NCI-H1417 (cell line): ENCODE measurements at regions not wholly inside any gene's neighbourhood (a gene's known extent, or its start where the extent isn't known, plus 50 kb on each side); places are given as distances from the start of the nearest gene placed in this dataset.
A peak's percentile ranks its signal among the peaks of the same experiment; 100 is the strongest.
"Not testable (repeated sequence)": the region's sequence is repeated elsewhere in the genome, so short reads cannot be mapped to it uniquely, and the experiment has no call there.

Experiments
- DNase-seq, 3 experiments: peaks; one replicate each; lab custom pipeline; 2025; lab: John Stamatoyannopoulos, UW

DNA sequence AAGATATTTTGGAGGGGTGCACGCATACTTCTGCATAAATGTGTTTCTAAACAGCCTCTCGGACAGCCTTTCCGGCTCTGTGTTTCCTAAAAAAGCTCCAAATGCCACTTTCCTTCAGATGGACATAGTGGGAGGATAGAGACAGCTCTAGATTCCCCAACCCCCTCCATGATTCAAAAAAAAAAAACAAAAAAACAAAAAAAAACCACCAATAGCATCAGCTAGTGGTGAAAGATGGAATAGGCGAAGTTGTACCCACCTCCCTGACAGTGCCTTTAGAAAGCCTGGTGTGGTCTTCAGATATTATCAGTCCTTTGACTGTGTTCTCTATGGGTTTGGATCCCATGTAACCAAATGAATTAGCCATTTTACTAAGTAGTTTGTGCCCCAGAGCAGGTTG lies 94.1 kb downstream of the PHETA1 start:
- peak in 1 of 3 experiments; percentile 15 for DNase-seq

DNA sequence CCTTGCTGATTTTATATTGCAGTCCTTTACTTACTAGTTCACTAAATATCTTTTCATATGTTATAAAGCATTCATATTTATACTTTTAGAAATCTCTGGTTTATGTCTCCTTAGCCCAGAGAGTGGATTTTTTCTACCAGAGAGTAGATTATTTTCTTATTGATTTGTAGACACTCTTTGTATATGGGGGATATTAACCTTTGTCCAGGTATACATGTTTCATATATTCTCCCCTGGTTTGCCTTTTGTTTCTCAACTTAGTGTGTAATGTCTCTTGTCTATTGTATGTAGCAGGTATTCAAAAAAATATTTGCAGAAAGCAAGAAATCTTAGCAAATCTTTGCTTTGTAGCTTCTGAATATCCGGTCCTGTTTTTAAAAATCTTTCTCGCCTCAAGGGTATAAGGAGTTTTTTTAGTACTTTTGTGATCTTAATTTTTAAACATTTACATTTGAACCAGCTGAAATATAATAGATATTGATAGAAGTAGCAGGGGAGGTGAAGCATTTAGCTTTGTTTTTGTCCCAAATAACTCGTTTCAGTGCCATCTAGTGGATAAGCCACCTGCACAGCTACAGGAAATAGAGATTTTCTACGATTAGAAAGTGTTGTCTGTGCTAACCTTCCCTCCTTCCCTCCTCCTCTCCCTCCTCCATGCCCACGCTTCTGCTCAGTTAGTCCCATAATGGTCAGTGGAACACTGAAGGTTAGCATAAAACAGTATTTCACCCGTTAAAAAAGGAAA lies 97.0 kb downstream of the PHETA1 start:
- DNase-seq = peak in 1 of 3 experiments; percentile 27

DNA sequence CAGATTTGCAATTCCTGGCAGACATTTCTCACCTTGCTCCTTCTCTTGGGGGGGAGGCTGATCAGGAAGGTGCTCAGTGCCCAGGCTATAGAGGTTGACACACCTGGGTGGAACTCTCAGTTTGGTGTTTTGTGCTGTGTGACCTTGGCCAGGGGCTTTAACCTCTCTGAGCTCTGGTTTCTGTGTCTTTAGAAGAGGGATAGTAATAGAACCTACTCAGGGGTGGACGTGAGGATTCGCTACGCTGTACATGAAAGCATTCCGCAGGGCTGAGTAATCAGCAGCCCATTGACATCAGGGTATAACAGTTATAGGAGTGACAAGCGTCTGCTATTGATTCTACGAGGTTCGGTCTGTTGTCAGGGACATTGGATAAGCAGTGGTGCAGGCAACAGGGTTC lies 98.1 kb downstream of the PHETA1 start:
- peak in 1 of 3 experiments; percentile 58 for DNase-seq

DNA sequence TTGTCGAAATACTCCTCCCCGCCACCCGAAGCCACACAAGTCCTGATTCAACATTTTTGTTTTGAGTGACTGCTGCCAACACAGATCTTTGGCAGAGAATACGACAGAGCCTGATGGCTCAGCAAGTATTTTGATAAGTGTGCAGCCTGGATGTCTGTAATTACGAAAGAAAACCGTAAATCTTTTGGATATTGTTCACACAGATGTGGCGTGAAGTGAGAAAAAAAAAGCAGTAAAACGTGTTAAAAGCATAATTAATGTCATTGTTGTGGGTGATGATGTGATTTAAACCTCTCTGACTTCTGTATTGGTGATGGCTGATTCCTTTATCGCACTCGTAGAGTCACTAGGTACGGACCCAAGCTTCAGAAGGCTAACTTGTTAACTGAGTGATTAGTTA lies 98.7 kb downstream of the PHETA1 start:
- DNase-seq = peak in 2 of 3 experiments; percentile 46 to 89

GRCh38 chr12:111269718-111270117 lies 99.2 kb downstream of the PHETA1 start:
- DNase-seq = peak in 2 of 3 experiments; percentile 25 to 62

GRCh38 chr12:111268738-111269572 lies 99.9 kb downstream of the PHETA1 start:
- peak in 1 of 3 experiments; percentile 27 for DNase-seq

DNA sequence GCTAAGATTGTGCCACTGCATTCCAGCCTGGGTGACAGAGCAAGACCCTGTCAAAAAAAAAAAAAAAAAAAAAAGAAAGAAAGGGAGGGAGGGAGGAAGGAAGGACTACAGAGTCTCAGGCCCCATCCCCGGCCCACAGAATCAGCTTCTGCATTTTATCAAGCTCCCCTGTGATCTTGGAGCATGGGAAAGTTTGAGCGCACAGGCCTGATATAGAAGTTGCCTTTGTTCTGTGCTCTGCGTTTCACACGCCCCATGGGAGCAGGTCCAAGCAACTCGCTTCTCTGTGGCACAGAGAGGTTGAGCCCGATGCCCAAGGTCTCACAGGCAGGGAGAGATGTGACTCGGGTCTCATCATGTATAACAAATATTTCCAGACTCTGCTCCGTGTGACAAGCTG lies 101.8 kb downstream of the PHETA1 start:
- no peak for DNase-seq

DNA sequence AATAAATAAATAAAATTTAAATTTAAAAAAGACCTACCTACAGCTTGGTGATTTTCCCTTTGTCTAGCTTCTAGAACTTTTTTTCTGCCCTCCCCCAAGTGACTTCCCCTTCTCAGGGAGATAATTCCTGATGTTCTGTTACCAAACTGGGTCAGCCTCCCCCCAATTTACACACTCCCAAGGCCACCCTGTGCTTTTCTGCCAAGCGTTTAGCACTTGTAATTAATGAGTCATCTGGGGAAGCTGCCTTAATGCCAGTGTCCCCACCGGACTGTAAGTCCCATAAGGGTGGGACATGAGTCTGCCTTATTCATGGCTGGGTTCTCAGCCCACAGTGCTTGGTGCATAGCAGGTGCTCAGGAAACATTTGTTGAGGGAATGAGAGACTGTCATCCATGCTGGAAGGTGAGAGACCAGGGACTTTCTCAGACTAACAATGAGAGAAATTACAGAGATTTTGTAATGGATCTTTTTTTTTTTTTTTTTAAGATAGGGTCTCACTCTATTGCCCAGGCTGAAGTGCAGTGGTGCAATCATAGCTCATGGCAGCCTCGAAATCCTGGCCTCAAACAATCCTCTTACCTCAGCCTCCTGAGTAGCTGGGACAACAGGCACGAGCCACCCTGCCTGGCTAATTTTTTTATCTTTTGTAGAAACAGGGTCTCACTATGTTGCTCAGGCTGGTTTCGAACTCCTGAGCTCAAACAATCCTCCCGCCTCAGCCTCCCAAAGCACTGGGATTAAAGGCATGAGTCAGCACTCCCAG lies 106.8 kb downstream of the PHETA1 start:
- DNase-seq = peak in 1 of 3 experiments; percentile 31

DNA sequence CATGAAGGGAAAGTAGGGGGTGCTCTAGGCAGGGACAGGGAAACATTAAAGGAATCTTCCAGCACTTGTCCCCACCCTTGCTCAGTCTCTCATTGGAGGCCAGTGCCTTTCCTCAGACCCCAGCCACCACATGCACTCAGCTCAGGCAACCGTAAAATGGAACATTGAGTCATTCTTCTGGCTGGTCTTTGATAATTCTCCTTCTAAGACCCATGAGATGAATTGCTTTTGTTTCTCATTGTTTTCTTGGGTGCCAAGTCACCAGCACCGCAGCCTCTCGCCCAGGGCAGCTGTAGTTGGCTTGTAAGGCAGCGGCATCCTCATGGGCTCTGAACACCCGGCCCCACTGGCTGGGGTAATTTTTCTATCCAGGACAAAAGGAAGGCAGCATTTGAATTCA lies 108.2 kb downstream of the PHETA1 start:
- no peak for DNase-seq

GRCh38 chr12:111259231-111259630 lies 109.7 kb downstream of the PHETA1 start:
- DNase-seq = no peak

GRCh38 chr12:111258081-111258480 lies 110.8 kb downstream of the PHETA1 start:
- DNase-seq = not testable (repeated sequence)

- DNase-seq = no peak
Measured at GRCh38 chr12:111257435-111257902, 111.4 kb downstream of the PHETA1 start.

DNA sequence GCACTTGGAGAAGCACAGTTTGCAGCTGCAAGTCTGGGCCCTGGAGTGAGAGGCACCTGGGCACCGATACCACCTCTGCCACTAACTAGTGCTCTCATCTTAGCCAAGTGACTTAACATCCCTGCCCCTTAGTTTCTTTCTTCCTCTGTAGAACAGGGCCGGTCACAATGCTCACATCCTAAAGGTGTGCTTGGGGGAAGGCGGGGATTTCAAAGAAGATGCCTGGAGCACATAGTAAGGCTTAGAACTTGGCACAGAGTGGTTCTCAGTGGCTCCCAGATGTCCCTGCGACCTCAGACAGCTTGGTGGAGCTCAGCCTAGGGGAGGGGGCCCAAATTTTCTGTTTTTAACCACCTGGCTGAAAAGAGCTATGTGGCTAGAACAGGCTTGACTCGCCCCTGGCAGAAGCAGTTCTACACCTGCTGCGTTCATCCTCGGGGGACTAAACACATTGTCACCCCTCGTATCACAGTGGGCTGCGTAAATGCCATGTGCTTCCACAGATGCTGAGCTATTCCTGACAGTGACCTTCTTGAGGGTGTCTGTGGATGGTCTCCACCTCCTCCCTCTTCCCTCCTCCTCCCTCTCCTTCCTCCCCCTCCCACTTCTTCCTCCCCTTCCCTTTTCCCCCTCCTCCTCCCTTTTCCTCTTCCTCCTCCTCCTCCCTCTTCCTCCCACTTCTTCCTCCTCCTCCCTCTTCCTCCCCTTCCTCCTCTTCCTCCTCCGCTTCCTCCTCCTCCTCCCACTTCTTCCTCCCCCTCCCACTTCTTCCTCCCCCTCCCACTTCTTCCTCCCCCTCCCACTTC lies 112.1 kb downstream of the PHETA1 start:
- peak in 1 of 3 experiments; percentile 31 for DNase-seq

- no peak for DNase-seq
Measured at GRCh38 chr12:111255261-111255660, 113.6 kb downstream of the PHETA1 start.

GRCh38 chr12:111254106-111254505 lies 114.8 kb downstream of the PHETA1 start:
- no peak for DNase-seq

DNA sequence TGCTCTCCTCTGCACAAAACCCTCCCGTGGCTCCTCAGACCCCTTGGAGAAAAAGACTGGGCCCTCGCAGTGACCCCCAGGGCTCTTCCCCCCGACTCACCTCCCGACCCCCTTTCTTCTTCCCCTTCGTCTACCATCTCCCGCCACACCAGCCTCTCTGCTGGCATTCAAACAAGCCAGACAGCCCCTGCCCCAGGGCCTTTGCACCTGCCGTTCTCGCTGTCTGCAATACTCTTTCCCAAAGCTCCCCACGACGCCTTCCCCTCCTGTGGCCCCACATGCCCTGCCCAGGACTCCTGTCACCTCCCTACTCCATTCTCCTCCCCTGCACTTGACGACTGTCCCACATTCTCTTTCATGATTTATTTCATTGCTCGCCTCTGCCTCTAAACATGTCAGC lies 115.7 kb downstream of the PHETA1 start:
- DNase-seq = no peak

GRCh38 chr12:111251787-111252186 lies 117.1 kb downstream of the PHETA1 start:
- DNase-seq = no peak

- DNase-seq = no peak
Measured at GRCh38 chr12:111251058-111251730, 117.7 kb downstream of the PHETA1 start.

DNA sequence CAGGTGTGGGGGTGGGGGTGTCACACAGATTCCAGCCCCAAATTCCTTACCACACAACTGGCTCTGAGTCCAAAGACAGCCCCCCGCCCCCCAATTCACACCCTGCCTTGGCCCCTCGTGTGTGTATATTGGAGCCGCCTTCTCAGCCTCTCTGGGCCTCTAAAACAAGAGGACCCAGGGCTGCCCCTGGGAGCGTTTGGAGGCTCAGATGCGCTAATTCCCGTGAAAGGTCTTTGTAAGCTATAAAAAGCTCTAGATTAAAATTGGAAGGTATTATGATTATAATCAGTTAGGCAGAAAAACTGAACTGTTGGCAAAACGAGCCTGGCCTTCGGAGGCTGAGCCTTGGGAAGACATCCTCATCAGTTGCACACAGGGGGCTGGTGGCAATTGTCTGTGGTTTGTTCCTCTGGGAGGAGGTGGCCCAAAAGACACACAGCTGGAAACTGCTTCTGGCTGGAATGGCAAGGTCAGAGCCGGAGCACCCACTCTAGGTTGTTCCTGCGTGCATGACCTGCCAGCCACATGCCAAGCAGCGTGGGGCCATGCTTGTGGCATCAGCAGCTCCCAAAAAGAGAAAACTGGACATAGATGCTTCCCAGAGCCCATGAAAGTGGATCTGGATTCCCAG lies 118.5 kb downstream of the PHETA1 start:
- no peak for DNase-seq

DNA sequence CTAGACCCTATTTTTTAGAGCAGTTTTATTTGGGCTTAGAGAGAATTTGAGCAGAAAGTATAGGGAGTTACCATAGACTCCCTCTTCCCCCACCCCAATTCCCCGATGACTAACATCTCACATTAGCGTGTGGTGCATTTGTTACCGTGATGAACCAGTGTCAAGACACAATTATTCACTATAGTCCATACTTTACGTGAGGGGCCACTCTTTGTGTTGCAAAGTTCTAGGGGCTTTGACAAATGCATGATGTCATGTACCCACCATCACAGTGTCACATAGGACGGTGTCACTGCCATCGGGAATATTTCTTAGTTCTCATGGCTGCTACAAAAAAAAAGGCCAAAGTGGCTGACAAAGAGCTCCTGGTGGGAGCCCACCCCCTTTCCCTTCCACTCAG lies 119.1 kb downstream of the PHETA1 start:
- DNase-seq = no peak
